ENCODE measurements at regions not wholly inside any gene's neighbourhood (a gene's known extent, or its start where the extent isn't known, plus 50 kb on each side); places are given as distances from the start of the nearest gene placed in this dataset.

DNA sequence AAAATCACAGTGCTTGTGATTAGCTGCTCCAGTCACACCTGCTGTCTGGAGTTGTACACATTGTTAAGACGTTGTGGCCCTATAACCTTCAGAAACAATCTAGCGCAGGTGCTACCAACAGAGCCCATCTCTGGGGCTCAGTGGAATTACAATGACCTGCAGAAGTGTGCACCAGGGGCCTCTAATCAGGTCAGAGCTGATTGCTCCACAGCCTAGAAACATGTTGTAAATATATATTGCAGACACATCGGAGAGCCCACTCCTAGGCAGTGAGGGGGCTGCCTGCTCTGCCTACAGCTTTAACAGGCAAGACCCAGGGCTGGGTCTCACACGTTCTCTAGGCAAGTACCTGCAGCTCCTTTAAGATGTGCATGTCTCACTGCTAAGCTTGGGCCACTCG lies 302.0 kb downstream of the SIPA1L2 start:
- TF ChIP-seq CTCF (conservative IDR thresholded peaks at IDR 0.05; ENCODE audit: low read depth, low read length): no peak
- TF ChIP-seq EZH2 (IDR thresholded peaks at IDR 0.05; ENCODE audit: low read length, unreplicated experiment): no peak
- no peak for TF ChIP-seq EZH2phosphoT487 (IDR thresholded peaks at IDR 0.05; ENCODE audit: borderline replicate concordance, low read length)

All from PC-3 (cell line).